ENCODE measurements at regions not wholly inside any gene's neighbourhood (a gene's known extent, or its start where the extent isn't known, plus 50 kb on each side); places are given as distances from the start of the nearest gene placed in this dataset.

GRCh38 chr15:97235611-97235985, 724.9 kb upstream of the ARRDC4 start:
- no peak overlapping the region for H3K4me2 ChIP-seq (ENCODE audit: low read length)
- no peak overlapping the region for H3K27ac ChIP-seq (ENCODE audit: low read depth, low read length, poor library complexity, severe bottlenecking)
- no peak overlapping the region for H3K4me3 ChIP-seq (ENCODE audit: low read depth, low read length, poor library complexity, severe bottlenecking)
- BruUV-seq (replicated peaks), result no TSS peak
- no peaks in the 10 kb centered on the region for H4K20me1 ChIP-seq (ENCODE audit: insufficient read depth, low read length)
- intact Hi-C loops (cut with micrococcal nuclease; ENCODE audit: unreplicated experiment), result no loop called here
- no peaks in the 10 kb centered on the region for H3K4me1 ChIP-seq (ENCODE audit: insufficient read depth, low read length, poor library complexity, severe bottlenecking)
- TF ChIP-seq, protein P1, sequence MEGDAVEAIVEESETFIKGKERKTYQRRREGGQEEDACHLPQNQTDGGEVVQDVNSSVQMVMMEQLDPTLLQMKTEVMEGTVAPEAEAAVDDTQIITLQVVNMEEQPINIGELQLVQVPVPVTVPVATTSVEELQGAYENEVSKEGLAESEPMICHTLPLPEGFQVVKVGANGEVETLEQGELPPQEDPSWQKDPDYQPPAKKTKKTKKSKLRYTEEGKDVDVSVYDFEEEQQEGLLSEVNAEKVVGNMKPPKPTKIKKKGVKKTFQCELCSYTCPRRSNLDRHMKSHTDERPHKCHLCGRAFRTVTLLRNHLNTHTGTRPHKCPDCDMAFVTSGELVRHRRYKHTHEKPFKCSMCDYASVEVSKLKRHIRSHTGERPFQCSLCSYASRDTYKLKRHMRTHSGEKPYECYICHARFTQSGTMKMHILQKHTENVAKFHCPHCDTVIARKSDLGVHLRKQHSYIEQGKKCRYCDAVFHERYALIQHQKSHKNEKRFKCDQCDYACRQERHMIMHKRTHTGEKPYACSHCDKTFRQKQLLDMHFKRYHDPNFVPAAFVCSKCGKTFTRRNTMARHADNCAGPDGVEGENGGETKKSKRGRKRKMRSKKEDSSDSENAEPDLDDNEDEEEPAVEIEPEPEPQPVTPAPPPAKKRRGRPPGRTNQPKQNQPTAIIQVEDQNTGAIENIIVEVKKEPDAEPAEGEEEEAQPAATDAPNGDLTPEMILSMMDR (conservative IDR thresholded peaks at IDR 0.05; ENCODE audit: low read length), result peak; percentile 50
- TF ChIP-seq EZH2phosphoT487 (IDR thresholded peaks at IDR 0.05; ENCODE audit: borderline replicate concordance, low read depth, low read length), result no peak
- no peaks in the 10 kb centered on the region for H3K9me2 ChIP-seq (ENCODE audit: insufficient read depth, low read length)
- no peaks in the 10 kb centered on the region for H3K9me3 ChIP-seq (ENCODE audit: low read length)
- ChIA-PET CTCF (ENCODE audit: unreplicated experiment) (no interaction called here), POLR2A (interaction anchor here (0.5 kb wide), 1 partner anchor 345 kb away, joined by 3 read pairs; no protein-coding TSS in a partner anchor)
- DNase-seq (ENCODE audit: low spot score), result no peak
- no peaks in the 10 kb centered on the region for H3K36me3 ChIP-seq (ENCODE audit: insufficient read depth, low read length)
- no peak overlapping the region for H2AFZ ChIP-seq (ENCODE audit: low read length)
- H3K79me2 ChIP-seq (ENCODE audit: insufficient read depth, low read depth, low read length), result no peaks in the 10 kb centered on the region

- H3K4me3 ChIP-seq (ENCODE audit: low read depth, low read length, poor library complexity, severe bottlenecking), result no peak overlapping the region
Measured at GRCh38 chr15:97236140-97236539, 724.4 kb upstream of the ARRDC4 start.

DNA sequence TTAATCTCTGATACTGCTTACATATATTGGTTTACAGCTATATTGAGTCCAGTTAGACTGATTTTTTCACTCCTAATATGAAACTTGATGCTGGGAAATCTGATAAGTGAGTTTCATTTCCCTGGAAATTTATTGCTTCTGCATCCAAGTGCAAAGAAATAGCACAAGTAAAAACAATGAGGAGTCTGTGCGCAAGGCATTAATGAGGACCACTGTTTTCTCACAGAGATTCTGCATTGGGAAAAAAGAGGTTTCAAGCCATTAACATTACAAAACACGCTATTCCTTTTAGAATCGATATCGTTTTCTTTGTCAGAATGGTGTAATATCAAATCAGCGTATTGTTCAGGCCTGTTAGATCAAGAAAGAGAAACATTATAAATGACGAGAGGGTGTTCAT, 723.3 kb upstream of the ARRDC4 start:
- Histone ChIP-seq H3K79me2 (ENCODE audit: insufficient read depth, low read depth, low read length) (no peaks in the 10 kb centered on the region), H4K20me1 (ENCODE audit: insufficient read depth, low read length) (no peaks in the 10 kb centered on the region), H3K4me3 (ENCODE audit: low read depth, low read length, poor library complexity, severe bottlenecking) (no peak overlapping the region), H3K9me3 (ENCODE audit: low read length) (no peaks in the 10 kb centered on the region), H3K4me1 (ENCODE audit: insufficient read depth, low read length, poor library complexity, severe bottlenecking) (no peaks in the 10 kb centered on the region), H2AFZ (ENCODE audit: low read length) (no peak overlapping the region), H3K4me2 (ENCODE audit: low read length) (no peak overlapping the region), H3K36me3 (ENCODE audit: insufficient read depth, low read length) (no peaks in the 10 kb centered on the region), H3K9me2 (ENCODE audit: insufficient read depth, low read length) (no peaks in the 10 kb centered on the region), H3K27ac (ENCODE audit: low read depth, low read length, poor library complexity, severe bottlenecking) (no peak overlapping the region)
- POLR2A ChIA-PET, result no interaction called here
- no peak for DNase-seq (ENCODE audit: low spot score)
- TF ChIP-seq, protein P1 (conservative IDR thresholded peaks at IDR 0.05; ENCODE audit: low read length), result no peak
- TF ChIP-seq EZH2phosphoT487 (IDR thresholded peaks at IDR 0.05; ENCODE audit: borderline replicate concordance, low read depth, low read length), result no peak
- CTCF ChIA-PET (ENCODE audit: unreplicated experiment), result no interaction called here
- BruUV-seq (replicated peaks), result no TSS peak
- intact Hi-C loops (cut with micrococcal nuclease; ENCODE audit: unreplicated experiment), result no loop called here

More at GRCh38 chr15:97236140-97236539, 724.4 kb upstream of the ARRDC4 start:
- Histone ChIP-seq H3K9me2 (ENCODE audit: insufficient read depth, low read length) (no peaks in the 10 kb centered on the region), H4K20me1 (ENCODE audit: insufficient read depth, low read length) (no peaks in the 10 kb centered on the region), H3K4me2 (ENCODE audit: low read length) (no peak overlapping the region), H3K27ac (ENCODE audit: low read depth, low read length, poor library complexity, severe bottlenecking) (no peak overlapping the region), H3K36me3 (ENCODE audit: insufficient read depth, low read length) (no peaks in the 10 kb centered on the region), H3K9me3 (ENCODE audit: low read length) (no peaks in the 10 kb centered on the region), H2AFZ (ENCODE audit: low read length) (no peak overlapping the region), H3K4me1 (ENCODE audit: insufficient read depth, low read length, poor library complexity, severe bottlenecking) (no peaks in the 10 kb centered on the region), H3K79me2 (ENCODE audit: insufficient read depth, low read depth, low read length) (no peaks in the 10 kb centered on the region)
- intact Hi-C loops (cut with micrococcal nuclease; ENCODE audit: unreplicated experiment), result no loop called here
- ChIA-PET POLR2A (no interaction called here), CTCF (ENCODE audit: unreplicated experiment) (no interaction called here)
- TF ChIP-seq EZH2phosphoT487 (IDR thresholded peaks at IDR 0.05; ENCODE audit: borderline replicate concordance, low read depth, low read length), result no peak
- TF ChIP-seq, protein P1 (conservative IDR thresholded peaks at IDR 0.05; ENCODE audit: low read length), result no peak
- DNase-seq (ENCODE audit: low spot score), result no peak
- no TSS peak for BruUV-seq (replicated peaks)
